H9 (cell line): ENCODE measurements at regions not wholly inside any gene's neighbourhood (a gene's known extent, or its start where the extent isn't known, plus 50 kb on each side); places are given as distances from the start of the nearest gene placed in this dataset.
A peak's percentile ranks its signal among the peaks of the same experiment; 100 is the strongest.

ENCODE experiments used
- DNase-seq: peaks from one replicate; pipeline ENCODE4 v3.0.0-alpha.2; 2017
- H2AFZ ChIP-seq: one replicate; pipeline ENCODE4 v1.6.1; 2013; ENCODE audit warnings: mild to moderate bottlenecking, low read length, control low read depth, moderate library complexity
- H2AK5ac ChIP-seq: 2 replicates; pipeline ENCODE4 v1.6.1; 2013; ENCODE audit warnings: low read length, control low read depth, mixed read lengths; ENCODE audit not compliant: insufficient read length
- H2BK120ac ChIP-seq: one replicate; pipeline ENCODE4 v1.6.1; 2013; ENCODE audit warnings: low read depth, mild to moderate bottlenecking, low read length, control low read depth, inconsistent platforms; ENCODE audit not compliant: poor library complexity, severe bottlenecking
- H2BK12ac ChIP-seq: 2 replicates; pipeline ENCODE4 v1.6.1; 2013; ENCODE audit warnings: low read length, control low read depth, mixed read lengths, low read depth; ENCODE audit not compliant: insufficient read length
- H2BK15ac ChIP-seq: 2 replicates; pipeline ENCODE4 v1.6.1; 2013; ENCODE audit warnings: low read depth, low read length, control low read depth
- H2BK20ac ChIP-seq: one replicate; pipeline ENCODE4 v1.6.1; 2013; ENCODE audit warnings: low read depth, mild to moderate bottlenecking, low read length, control low read depth, inconsistent platforms; ENCODE audit not compliant: poor library complexity, severe bottlenecking
- H2BK5ac ChIP-seq: 2 replicates; pipeline ENCODE4 v1.6.1; 2013; ENCODE audit warnings: low read length, control low read depth, mixed read lengths; ENCODE audit not compliant: insufficient read length
- H3K14ac ChIP-seq: 2 replicates; pipeline ENCODE4 v1.6.1; 2013; ENCODE audit warnings: low read length, control low read depth; ENCODE audit not compliant: insufficient read depth
- H3K18ac ChIP-seq: 2 replicates; pipeline ENCODE4 v1.6.1; 2013; ENCODE audit warnings: low read depth, mild to moderate bottlenecking, mixed read lengths, low read length, control low read depth; ENCODE audit not compliant: insufficient read length
- H3K23ac ChIP-seq: 2 replicates; pipeline ENCODE4 v1.6.1; 2013; ENCODE audit warnings: low read length, control low read depth, mixed read lengths, low read depth; ENCODE audit not compliant: insufficient read length
- H3K23me2 ChIP-seq: 2 replicates; pipeline ENCODE4 v1.6.1; 2013; ENCODE audit warnings: low read depth, mild to moderate bottlenecking, mixed read lengths, low read length, control low read depth; ENCODE audit not compliant: insufficient read length, poor library complexity, severe bottlenecking
- H3K27ac ChIP-seq: 2 replicates; pipeline ENCODE4 v1.5.1; 2013; ENCODE audit warnings: low read length, control low read depth, mixed read lengths, low read depth; ENCODE audit not compliant: insufficient read length
- H3K27me3 ChIP-seq: 2 replicates; pipeline ENCODE4 v1.6.1; 2013; ENCODE audit warnings: low read length, control low read depth, inconsistent platforms; ENCODE audit not compliant: insufficient read depth
- H3K4ac ChIP-seq: 2 replicates; pipeline ENCODE4 v1.6.1; 2013; ENCODE audit warnings: low read depth, mild to moderate bottlenecking, control low read depth, inconsistent platforms, low read length, moderate library complexity
- H3K4me1 ChIP-seq: 2 replicates; pipeline ENCODE4 v1.6.1; 2013; ENCODE audit warnings: low read length, control low read depth, inconsistent platforms; ENCODE audit not compliant: insufficient read depth
- H3K4me2 ChIP-seq: 2 replicates; pipeline ENCODE4 v1.6.1; 2013; ENCODE audit warnings: low read length, control low read depth, mixed read lengths; ENCODE audit not compliant: insufficient read length, insufficient read depth
- H3K56ac ChIP-seq: 2 replicates; pipeline ENCODE4 v1.6.1; 2013; ENCODE audit warnings: low read depth, mild to moderate bottlenecking, mixed read lengths, low read length, control low read depth; ENCODE audit not compliant: insufficient read length
- H3K79me1 ChIP-seq: 2 replicates; pipeline ENCODE4 v1.6.1; 2013; ENCODE audit warnings: low read depth, mild to moderate bottlenecking, moderate library complexity, low read length, control low read depth, inconsistent platforms; ENCODE audit not compliant: insufficient read depth, poor library complexity, severe bottlenecking
- H3K79me2 ChIP-seq: 2 replicates; pipeline ENCODE4 v1.6.1; 2013; ENCODE audit warnings: low read length, control low read depth, inconsistent platforms; ENCODE audit not compliant: insufficient read depth
- H3K9ac ChIP-seq: 2 replicates; pipeline ENCODE4 v1.6.1; 2013; ENCODE audit warnings: low read length, control low read depth, mixed read lengths; ENCODE audit not compliant: insufficient read length; ENCODE audit errors: extremely low read depth
- H3K9me3 ChIP-seq: one replicate; pipeline ENCODE4 v1.6.1; 2013; ENCODE audit warnings: low read depth, low read length, inconsistent platforms; ENCODE audit not compliant: control insufficient read depth
- H3T11ph ChIP-seq: one replicate; pipeline ENCODE4 v1.6.1; 2013; ENCODE audit warnings: mild to moderate bottlenecking, low read length, control low read depth, inconsistent platforms
- H4K20me1 ChIP-seq: one replicate; pipeline ENCODE4 v1.6.1; 2013; ENCODE audit not compliant: control insufficient read depth, insufficient read length, insufficient read depth
- H4K5ac ChIP-seq: 2 replicates; pipeline ENCODE4 v1.6.1; 2013; ENCODE audit warnings: low read depth, mild to moderate bottlenecking, mixed read lengths, low read length, control low read depth; ENCODE audit not compliant: insufficient read length
- H4K8ac ChIP-seq: replicated peaks from 2 replicates; pipeline ENCODE4 v1.6.1; 2013; ENCODE audit warnings: low read length, control low read depth, mixed read lengths, low read depth; ENCODE audit not compliant: insufficient read length
- H4K91ac ChIP-seq: 2 replicates; pipeline ENCODE4 v1.6.1; 2013; ENCODE audit warnings: low read depth, mild to moderate bottlenecking, moderate library complexity, mixed read lengths, low read length, control low read depth; ENCODE audit not compliant: insufficient read length
- H3K27ac Mint-ChIP-seq, 3 experiments: 2 replicates in 2 of 3; 3 replicates in 1 of 3; pipeline ENCODE4 v1.8.0; 2020 to 2021; ENCODE audit warnings: mixed read lengths in 3 of 3, mild to moderate bottlenecking in 1 of 3, moderate library complexity in 1 of 3
- H3K27me3 Mint-ChIP-seq: 2 replicates; pipeline ENCODE4 v1.8.0; 2021; ENCODE audit warnings: low read depth, mild to moderate bottlenecking, moderate library complexity, mixed read lengths
- H3K36me3 Mint-ChIP-seq, 3 experiments: 2 replicates in 2 of 3; 3 replicates in 1 of 3; pipeline ENCODE4 v1.8.0; 2020 to 2021; ENCODE audit warnings: low read depth in 3 of 3, mixed read lengths in 3 of 3; ENCODE audit not compliant: insufficient read depth in 1 of 3
- H3K4me1 Mint-ChIP-seq, 2 experiments: 2 replicates each; pipeline ENCODE4 v1.8.0; 2020; ENCODE audit warnings: mixed read lengths in 2 of 2
- H3K4me3 Mint-ChIP-seq, 2 experiments: 2 replicates in 1 of 2; 3 replicates in 1 of 2; pipeline ENCODE4 v1.8.0; 2020 to 2021; ENCODE audit warnings: mild to moderate bottlenecking in 2 of 2, mixed read lengths in 2 of 2, moderate library complexity in 1 of 2
- H3K9me3 Mint-ChIP-seq, 2 experiments: 2 replicates in 1 of 2; 3 replicates in 1 of 2; pipeline ENCODE4 v1.8.0; 2020; ENCODE audit warnings: mild to moderate bottlenecking in 2 of 2, mixed read lengths in 2 of 2, moderate library complexity in 1 of 2
- WGBS: extraction: QIAGEN DNeasy Blood & Tissue Kit; methylation state at CpG from one replicate; pipeline ENCODE4 v1.1.7; 2013; ENCODE audit warnings: missing lambda C conversion rate, low lambda C conversion rate, mixed read lengths; ENCODE audit not compliant: insufficient read length; ENCODE audit errors: extremely low coverage; 5-methylcytosine and 5-hydroxymethylcytosine counted together
- TF ChIP-seq, protein P1 (sequence below): fragments of 200-600 bp; sonication (generic); conservative IDR thresholded peaks from 3 replicates; pipeline ENCODE4 v1.8.0; 2021; ENCODE audit warnings: antibody characterized with exemption, mild to moderate bottlenecking

DNA sequence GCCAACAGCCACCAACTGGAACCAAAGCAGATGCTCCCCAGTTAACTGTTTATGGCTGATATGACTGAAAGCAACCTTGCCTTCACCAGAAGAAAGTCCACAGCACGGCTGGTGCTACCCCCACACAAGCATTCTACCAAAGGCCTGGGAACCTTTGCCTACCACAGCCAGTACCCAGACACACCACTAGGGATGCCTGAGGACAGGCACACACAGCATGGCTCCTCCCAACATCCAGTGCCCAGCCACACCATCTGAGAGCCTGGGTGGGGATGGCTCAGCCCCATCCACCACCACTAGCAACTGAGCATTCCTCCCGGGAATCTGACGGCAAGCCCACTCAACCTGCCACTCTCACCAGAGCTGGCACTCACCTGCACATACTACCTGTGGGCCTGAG, 178.6 kb downstream of the SLC7A11 start:
- Histone ChIP-seq H3K9ac (no peak overlapping the region), H4K91ac (no peak overlapping the region), H3K79me2 (no peaks in the 10 kb centered on the region), H4K20me1 (no peaks in the 10 kb centered on the region), H3K23ac (no peak overlapping the region), H3K79me1 (no peaks in the 10 kb centered on the region), H3K27me3 (no peaks in the 10 kb centered on the region), H2BK120ac (no peak overlapping the region), H2BK12ac (no peak overlapping the region), H2AK5ac (no peak overlapping the region), H3K14ac (no peak overlapping the region), H2BK5ac (no peak overlapping the region), H4K5ac (no peak overlapping the region), H3K4ac (no peak overlapping the region), H3K56ac (no peak overlapping the region), H3K23me2 (no peaks in the 10 kb centered on the region), H2BK15ac (no peak overlapping the region), H2BK20ac (no peak overlapping the region), H3K9me3 (no peaks in the 10 kb centered on the region), H4K8ac (no peak overlapping the region), H3T11ph (no peak overlapping the region), H3K4me1 (no peaks in the 10 kb centered on the region), H3K4me2 (no peak overlapping the region), H3K27ac (no peak overlapping the region), H2AFZ (no peak overlapping the region), H3K18ac (no peak overlapping the region)
- H3K9me3 Mint-ChIP-seq: no peaks in the 10 kb centered on the region
- H3K27ac Mint-ChIP-seq: no peak overlapping the region
- TF ChIP-seq, protein P1, sequence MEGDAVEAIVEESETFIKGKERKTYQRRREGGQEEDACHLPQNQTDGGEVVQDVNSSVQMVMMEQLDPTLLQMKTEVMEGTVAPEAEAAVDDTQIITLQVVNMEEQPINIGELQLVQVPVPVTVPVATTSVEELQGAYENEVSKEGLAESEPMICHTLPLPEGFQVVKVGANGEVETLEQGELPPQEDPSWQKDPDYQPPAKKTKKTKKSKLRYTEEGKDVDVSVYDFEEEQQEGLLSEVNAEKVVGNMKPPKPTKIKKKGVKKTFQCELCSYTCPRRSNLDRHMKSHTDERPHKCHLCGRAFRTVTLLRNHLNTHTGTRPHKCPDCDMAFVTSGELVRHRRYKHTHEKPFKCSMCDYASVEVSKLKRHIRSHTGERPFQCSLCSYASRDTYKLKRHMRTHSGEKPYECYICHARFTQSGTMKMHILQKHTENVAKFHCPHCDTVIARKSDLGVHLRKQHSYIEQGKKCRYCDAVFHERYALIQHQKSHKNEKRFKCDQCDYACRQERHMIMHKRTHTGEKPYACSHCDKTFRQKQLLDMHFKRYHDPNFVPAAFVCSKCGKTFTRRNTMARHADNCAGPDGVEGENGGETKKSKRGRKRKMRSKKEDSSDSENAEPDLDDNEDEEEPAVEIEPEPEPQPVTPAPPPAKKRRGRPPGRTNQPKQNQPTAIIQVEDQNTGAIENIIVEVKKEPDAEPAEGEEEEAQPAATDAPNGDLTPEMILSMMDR: peak; percentile 24; the same call in 1 of the 3 replicates
- no peaks in the 10 kb centered on the region for H3K36me3 Mint-ChIP-seq
- DNase-seq: no peak
- no peaks in the 10 kb centered on the region for H3K4me1 Mint-ChIP-seq
- H3K4me3 Mint-ChIP-seq: no peak overlapping the region
- WGBS: no CpG with 5 or more reads among the region's 3 CpGs
- no peaks in the 10 kb centered on the region for H3K27me3 Mint-ChIP-seq
